ENCODE measurements at regions not wholly inside any gene's neighbourhood (a gene's known extent, or its start where the extent isn't known, plus 50 kb on each side); places are given as distances from the start of the nearest gene placed in this dataset.
"Not testable (repeated sequence)": the region's sequence is repeated elsewhere in the genome, so short reads cannot be mapped to it uniquely, and the experiment has no call there.

DNA sequence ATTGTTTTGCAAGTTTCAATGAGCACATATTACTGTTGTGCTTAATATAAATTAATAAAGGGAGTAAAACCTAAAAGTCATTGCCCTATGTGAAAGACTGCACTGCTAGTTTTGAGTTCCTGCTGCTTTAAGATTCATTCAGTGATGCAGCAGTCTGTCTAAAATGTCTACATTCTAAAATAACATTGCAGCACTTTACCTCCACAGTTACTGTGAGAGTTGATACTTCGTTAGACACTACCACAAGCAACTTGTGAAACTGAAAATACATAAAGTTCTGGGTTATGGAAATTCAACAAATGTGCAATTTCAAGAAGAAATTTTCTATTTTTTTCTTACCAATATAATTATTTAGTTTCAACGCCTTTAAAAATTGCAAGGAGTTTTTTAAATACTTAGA is 1175.2 kb upstream of the DIAPH2 start:
- no peak overlapping the region for H3K4me3 Mint-ChIP-seq
- no peak overlapping the region for H3K27ac Mint-ChIP-seq
- H3K27me3 Mint-ChIP-seq (ENCODE audit: low read depth), result no peaks in the 10 kb centered on the region
- H3K36me3 Mint-ChIP-seq (ENCODE audit: low read depth), result no peaks in the 10 kb centered on the region
- no peaks in the 10 kb centered on the region for H3K9me3 Mint-ChIP-seq
- TF ChIP-seq, protein P1, sequence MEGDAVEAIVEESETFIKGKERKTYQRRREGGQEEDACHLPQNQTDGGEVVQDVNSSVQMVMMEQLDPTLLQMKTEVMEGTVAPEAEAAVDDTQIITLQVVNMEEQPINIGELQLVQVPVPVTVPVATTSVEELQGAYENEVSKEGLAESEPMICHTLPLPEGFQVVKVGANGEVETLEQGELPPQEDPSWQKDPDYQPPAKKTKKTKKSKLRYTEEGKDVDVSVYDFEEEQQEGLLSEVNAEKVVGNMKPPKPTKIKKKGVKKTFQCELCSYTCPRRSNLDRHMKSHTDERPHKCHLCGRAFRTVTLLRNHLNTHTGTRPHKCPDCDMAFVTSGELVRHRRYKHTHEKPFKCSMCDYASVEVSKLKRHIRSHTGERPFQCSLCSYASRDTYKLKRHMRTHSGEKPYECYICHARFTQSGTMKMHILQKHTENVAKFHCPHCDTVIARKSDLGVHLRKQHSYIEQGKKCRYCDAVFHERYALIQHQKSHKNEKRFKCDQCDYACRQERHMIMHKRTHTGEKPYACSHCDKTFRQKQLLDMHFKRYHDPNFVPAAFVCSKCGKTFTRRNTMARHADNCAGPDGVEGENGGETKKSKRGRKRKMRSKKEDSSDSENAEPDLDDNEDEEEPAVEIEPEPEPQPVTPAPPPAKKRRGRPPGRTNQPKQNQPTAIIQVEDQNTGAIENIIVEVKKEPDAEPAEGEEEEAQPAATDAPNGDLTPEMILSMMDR (IDR thresholded peaks at IDR 0.05; ENCODE audit: unreplicated experiment in 3 of 3), result no peak
- H3K4me1 Mint-ChIP-seq, result no peaks in the 10 kb centered on the region

DNA sequence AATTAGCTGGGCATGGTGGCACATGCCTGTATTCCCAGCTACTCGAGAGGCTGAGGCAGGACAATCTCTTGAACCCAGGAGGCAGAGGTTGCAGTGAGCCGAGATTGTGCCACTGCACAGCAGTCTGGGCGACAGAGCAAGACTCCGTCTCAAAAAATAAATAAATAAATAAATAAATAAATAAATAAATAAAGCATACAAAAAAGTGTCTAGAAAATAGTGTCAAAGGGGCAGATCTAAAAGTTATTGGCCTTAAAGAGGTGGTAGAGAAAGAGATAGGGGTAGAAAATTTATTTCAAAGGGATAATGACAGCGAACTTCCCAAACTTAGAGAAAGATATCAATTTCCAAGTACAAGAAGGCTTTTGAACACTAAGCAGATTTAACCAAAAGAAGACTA is 1160.6 kb upstream of the DIAPH2 start:
- H3K4me3 Mint-ChIP-seq; H3K36me3 Mint-ChIP-seq (ENCODE audit: low read depth); H3K9me3 Mint-ChIP-seq; H3K27me3 Mint-ChIP-seq (ENCODE audit: low read depth); H3K4me1 Mint-ChIP-seq; H3K27ac Mint-ChIP-seq: not testable (repeated sequence)

DNA sequence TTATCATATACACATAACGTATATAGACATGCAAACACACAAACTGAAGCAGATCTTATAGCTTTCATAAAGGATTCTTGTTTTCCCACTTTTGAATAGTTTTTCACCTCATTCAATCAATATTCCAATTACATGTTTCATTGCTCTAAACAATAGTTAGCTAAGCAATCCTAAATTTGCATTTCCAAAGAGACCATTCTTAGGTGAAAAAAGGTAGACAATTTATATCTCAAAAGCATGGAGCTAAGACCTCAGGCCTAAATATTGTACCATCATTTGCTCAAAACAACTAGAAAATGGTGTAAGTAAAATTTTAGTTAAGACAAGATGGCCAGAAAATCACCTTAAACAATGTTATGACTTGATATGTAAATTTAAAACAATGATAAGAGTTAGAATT is 1148.5 kb upstream of the DIAPH2 start:
- no peaks in the 10 kb centered on the region for H3K9me3 Mint-ChIP-seq
- TF ChIP-seq, protein P1 (IDR thresholded peaks at IDR 0.05; ENCODE audit: unreplicated experiment in 3 of 3), result no peak
- H3K36me3 Mint-ChIP-seq (ENCODE audit: low read depth), result no peaks in the 10 kb centered on the region
- no peak overlapping the region for H3K4me3 Mint-ChIP-seq
- H3K27ac Mint-ChIP-seq, result no peak overlapping the region
- H3K27me3 Mint-ChIP-seq (ENCODE audit: low read depth), result no peaks in the 10 kb centered on the region
- H3K4me1 Mint-ChIP-seq, result no peaks in the 10 kb centered on the region

- H3K36me3 Mint-ChIP-seq (ENCODE audit: low read depth), result no peaks in the 10 kb centered on the region
- H3K9me3 Mint-ChIP-seq, result no peaks in the 10 kb centered on the region
- no peaks in the 10 kb centered on the region for H3K27me3 Mint-ChIP-seq (ENCODE audit: low read depth)
Observed at GRCh38 chrX:95536661-95537060, 1148.0 kb upstream of the DIAPH2 start.

DNA sequence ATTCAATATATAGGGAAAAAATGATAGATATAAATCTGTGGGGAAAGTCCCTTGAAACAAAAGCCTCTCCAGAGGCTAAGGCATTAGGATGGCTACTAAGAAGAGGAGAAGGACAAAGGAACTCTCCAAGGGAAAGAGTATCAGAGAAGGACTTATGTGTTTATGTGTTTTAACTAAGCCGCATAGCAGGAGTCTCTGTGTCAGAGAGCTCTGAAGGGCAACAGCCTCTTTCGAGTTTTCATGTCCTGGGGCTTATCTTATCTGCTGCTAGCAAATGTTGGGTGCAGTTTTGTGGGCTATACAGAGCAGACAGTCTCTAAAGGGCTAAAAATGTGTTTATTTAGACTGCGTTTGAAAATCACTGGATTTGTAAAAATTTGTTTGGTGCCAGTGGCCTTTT is 1145.6 kb upstream of the DIAPH2 start:
- Mint-ChIP-seq H3K27ac (no peak overlapping the region), H3K9me3 (no peaks in the 10 kb centered on the region), H3K36me3 (ENCODE audit: low read depth) (no peaks in the 10 kb centered on the region), H3K4me1 (no peaks in the 10 kb centered on the region), H3K4me3 (no peak overlapping the region), H3K27me3 (ENCODE audit: low read depth) (no peaks in the 10 kb centered on the region)
- TF ChIP-seq, protein P1 (IDR thresholded peaks at IDR 0.05; ENCODE audit: unreplicated experiment in 3 of 3), result no peak

More at GRCh38 chrX:95536661-95537060, 1148.0 kb upstream of the DIAPH2 start:
- Mint-ChIP-seq H3K4me1 (no peaks in the 10 kb centered on the region), H3K4me3 (no peak overlapping the region), H3K27ac (no peak overlapping the region)
- TF ChIP-seq, protein P1 (IDR thresholded peaks at IDR 0.05; ENCODE audit: unreplicated experiment in 3 of 3), result no peak

DNA sequence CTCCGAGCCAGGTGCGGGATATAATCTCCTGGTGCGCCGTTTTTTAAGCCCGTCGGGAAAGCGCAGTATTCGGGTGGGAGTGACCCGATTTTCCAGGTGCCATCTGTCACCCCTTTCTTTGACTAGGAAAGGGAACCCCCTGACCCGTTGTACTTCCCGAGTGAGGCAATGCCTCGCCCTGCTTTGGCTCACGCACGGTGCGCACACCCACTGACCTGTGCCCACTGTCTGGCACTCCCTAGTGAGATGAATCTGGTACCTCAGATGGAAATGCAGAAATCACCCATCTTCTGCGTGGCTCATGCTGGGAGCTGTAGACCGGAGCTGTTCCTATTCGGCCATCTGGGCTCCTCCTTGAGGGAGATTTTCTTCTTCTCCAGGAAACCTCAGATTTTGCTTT is 1135.1 kb upstream of the DIAPH2 start:
- H3K36me3 Mint-ChIP-seq (ENCODE audit: low read depth); H3K4me3 Mint-ChIP-seq; H3K27me3 Mint-ChIP-seq (ENCODE audit: low read depth); H3K4me1 Mint-ChIP-seq; H3K9me3 Mint-ChIP-seq; H3K27ac Mint-ChIP-seq: not testable (repeated sequence)

DNA sequence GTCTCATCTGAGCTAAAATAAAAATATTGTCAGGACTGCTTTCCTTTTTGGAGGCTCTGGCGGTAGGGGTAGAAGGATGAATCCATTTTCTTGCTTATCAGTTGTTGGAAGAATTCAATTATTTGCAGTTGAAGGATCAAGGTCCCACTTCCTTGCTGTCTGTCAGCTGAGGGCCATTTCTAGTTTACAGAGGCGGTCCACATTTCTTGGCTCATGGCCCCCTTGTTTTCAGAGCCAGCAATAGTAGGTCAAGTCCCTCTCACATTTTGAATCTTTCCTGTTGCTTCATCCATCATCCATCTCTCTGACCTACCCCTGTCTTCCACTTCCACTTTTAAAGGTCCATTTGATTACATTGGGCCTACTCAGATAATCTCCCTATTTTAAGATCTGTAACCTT is 1099.3 kb upstream of the DIAPH2 start:
- no peaks in the 10 kb centered on the region for H3K27me3 Mint-ChIP-seq (ENCODE audit: low read depth)
- H3K4me1 Mint-ChIP-seq, result no peaks in the 10 kb centered on the region
- TF ChIP-seq, protein P1 (IDR thresholded peaks at IDR 0.05; ENCODE audit: unreplicated experiment in 3 of 3), result no peak
- no peaks in the 10 kb centered on the region for H3K36me3 Mint-ChIP-seq (ENCODE audit: low read depth)
- H3K9me3 Mint-ChIP-seq, result no peaks in the 10 kb centered on the region
- H3K27ac Mint-ChIP-seq, result no peak overlapping the region
- H3K4me3 Mint-ChIP-seq, result no peak overlapping the region

Data from nephron (organoid).